Breast epithelium (tissue), 4 donors: ENCODE measurements at regions not wholly inside any gene's neighbourhood (a gene's known extent, or its start where the extent isn't known, plus 50 kb on each side); places are given as distances from the start of the nearest gene placed in this dataset.

Experiments
- DNase-seq, 2 donors: peaks; one replicate each; pipeline ENCODE4 v3.0.0-alpha.2; 2019; ENCODE audit warnings: low spot score in 2 of 2
- H3K27ac ChIP-seq, 2 donors: fragments of 200-600 bp; sonication (generic) in 1 of 2; one replicate each; pipeline ENCODE4 v1.5.1; 2016 to 2019; ENCODE audit warnings: mild to moderate bottlenecking in 1 of 2
- H3K27me3 ChIP-seq, 2 donors: fragments of 200-600 bp; sonication (generic) in 1 of 2; one replicate each; pipeline versions ENCODE4 v1.5.1 to v1.6.0; 2017 to 2019; ENCODE audit warnings: control low read depth in 1 of 2, mild to moderate bottlenecking in 1 of 2
- H3K36me3 ChIP-seq: fragments of 200-600 bp; one replicate; pipeline ENCODE4 v1.5.1; 2019
- H3K4me1 ChIP-seq, 2 donors: fragments of 200-600 bp; sonication (generic); one replicate each; pipeline ENCODE4 v1.5.1; 2016 to 2019; ENCODE audit warnings: control low read depth in 1 of 2
- H3K4me3 ChIP-seq, 3 donors: fragments of 200-600 bp; sonication (generic); 1 replicate in 2 of 3; 2 replicates in 1 of 3; pipeline ENCODE4 v1.5.1; 2016 to 2019; ENCODE audit warnings: mild to moderate bottlenecking in 3 of 3, moderate library complexity in 2 of 3
- H3K9me3 ChIP-seq, 2 donors: fragments of 200-600 bp; sonication (generic) in 1 of 2; one replicate each; pipeline ENCODE4 v1.5.1; 2016 to 2019; ENCODE audit warnings: control low read depth in 1 of 2
- POLR2A ChIP-seq: fragments of 450-650 bp; IDR thresholded peaks from one replicate; pipeline ENCODE4 v1.6.1; 2016; ENCODE audit warnings: antibody characterized with exemption, mild to moderate bottlenecking, moderate library complexity
- POLR2AphosphoS5 ChIP-seq, 3 donors: sonication (generic); formaldehyde crosslinking; IDR thresholded peaks; one replicate each; pipeline ENCODE4 v1.6.1; 2017; ENCODE audit warnings: antibody characterized with exemption in 3 of 3
- intact Hi-C: fragments of 100-400 bp; cut with DNase I; formaldehyde crosslinking; loops from one replicate; pipeline ENCODE4 v1.15.1; 2023; ENCODE audit warnings: low total_unique reads
- TF ChIP-seq, protein P1 (sequence below), 3 donors: fragments of 450-650 bp; IDR thresholded peaks; one replicate each; pipeline ENCODE4 v1.5.1; 2016 to 2017; ENCODE audit warnings: antibody characterized with exemption in 3 of 3, mild to moderate bottlenecking in 3 of 3, moderate library complexity in 3 of 3

DNA sequence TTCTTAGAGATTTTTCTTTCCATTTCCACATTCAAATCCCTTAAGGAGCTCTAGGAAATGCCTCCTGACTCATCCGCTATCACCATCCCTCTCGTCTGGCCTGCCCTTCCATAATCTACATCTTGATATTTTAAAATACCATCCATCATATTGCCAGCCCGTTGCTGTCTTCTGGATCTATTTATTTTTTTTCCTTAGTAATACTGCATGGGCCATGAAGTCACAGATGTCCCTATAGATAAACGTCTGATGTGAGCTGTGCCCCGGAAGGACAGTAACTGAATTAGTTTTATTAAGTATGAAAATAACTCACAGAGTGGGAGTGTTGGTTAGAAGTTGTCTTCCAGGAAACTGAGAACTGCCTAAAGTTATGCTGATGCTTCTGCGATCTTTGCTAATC lies 76.2 kb downstream of the KLF6 start:
- peaks cover 6 to 12% of the 10 kb centered on the region in 2 donors for H3K9me3 ChIP-seq
- no peaks in the 10 kb centered on the region for H3K36me3 ChIP-seq

DNA sequence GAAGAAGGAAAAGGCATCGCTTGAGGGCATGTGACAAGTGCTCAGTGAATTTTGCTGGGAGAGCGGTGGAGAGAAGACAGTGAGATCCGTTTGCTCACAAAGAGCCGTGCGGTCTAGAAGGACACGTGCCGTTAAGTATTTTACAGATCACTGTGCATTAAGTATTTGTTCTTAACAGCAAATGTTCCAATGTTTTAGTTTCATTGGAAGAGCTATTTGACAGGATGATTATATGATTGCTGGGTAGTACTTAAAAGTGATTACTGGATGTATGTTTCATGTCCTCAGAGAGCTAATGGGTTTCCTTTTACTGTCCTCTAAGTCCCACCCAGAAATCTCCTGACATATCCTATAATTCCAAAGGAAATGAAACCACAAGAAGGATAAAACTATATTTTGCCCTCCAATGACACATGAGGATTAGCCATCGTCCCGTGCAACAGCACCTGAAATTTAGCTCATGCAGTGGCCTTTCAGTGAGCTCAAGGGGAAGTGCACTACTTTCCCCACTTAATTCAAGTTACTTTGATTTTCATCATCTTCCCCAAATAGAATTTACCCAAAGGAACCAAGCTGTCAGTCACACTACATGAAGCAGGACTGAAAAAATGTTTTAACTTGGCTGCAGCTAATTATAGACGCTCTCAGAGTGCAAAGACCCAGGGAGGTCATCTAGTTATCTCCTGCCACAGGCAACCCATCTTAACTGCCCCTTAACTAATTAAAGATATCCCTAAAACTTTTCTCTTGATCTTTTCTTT lies 80.3 kb downstream of the KLF6 start:
- TF ChIP-seq, protein P1, sequence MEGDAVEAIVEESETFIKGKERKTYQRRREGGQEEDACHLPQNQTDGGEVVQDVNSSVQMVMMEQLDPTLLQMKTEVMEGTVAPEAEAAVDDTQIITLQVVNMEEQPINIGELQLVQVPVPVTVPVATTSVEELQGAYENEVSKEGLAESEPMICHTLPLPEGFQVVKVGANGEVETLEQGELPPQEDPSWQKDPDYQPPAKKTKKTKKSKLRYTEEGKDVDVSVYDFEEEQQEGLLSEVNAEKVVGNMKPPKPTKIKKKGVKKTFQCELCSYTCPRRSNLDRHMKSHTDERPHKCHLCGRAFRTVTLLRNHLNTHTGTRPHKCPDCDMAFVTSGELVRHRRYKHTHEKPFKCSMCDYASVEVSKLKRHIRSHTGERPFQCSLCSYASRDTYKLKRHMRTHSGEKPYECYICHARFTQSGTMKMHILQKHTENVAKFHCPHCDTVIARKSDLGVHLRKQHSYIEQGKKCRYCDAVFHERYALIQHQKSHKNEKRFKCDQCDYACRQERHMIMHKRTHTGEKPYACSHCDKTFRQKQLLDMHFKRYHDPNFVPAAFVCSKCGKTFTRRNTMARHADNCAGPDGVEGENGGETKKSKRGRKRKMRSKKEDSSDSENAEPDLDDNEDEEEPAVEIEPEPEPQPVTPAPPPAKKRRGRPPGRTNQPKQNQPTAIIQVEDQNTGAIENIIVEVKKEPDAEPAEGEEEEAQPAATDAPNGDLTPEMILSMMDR (IDR thresholded peaks at IDR 0.05) = no peak
- TF ChIP-seq POLR2A (no peak), POLR2AphosphoS5 (IDR thresholded peaks at IDR 0.05) (no peak)
- Histone ChIP-seq H3K27ac (no peak overlapping the region), H3K4me3 (no peak overlapping the region), H3K27me3 (no peaks in the 10 kb centered on the region), H3K4me1 (no peaks in the 10 kb centered on the region), H3K9me3 (no peaks in the 10 kb centered on the region), H3K36me3 (no peaks in the 10 kb centered on the region)
- DNase-seq = no peak
- intact Hi-C loops = no loop called here

More for the DNA sequence above, 76.2 kb downstream of the KLF6 start:
- H3K4me1 ChIP-seq = no peaks in the 10 kb centered on the region
- no peaks in the 10 kb centered on the region for H3K27me3 ChIP-seq
- intact Hi-C loops = no loop called here
- no peak for DNase-seq
- H3K27ac ChIP-seq = no peak overlapping the region
- no peak overlapping the region for H3K4me3 ChIP-seq
- no peak for TF ChIP-seq POLR2A
- no peak for TF ChIP-seq POLR2AphosphoS5 (IDR thresholded peaks at IDR 0.05)
- TF ChIP-seq, protein P1 (IDR thresholded peaks at IDR 0.05) = no peak

DNA sequence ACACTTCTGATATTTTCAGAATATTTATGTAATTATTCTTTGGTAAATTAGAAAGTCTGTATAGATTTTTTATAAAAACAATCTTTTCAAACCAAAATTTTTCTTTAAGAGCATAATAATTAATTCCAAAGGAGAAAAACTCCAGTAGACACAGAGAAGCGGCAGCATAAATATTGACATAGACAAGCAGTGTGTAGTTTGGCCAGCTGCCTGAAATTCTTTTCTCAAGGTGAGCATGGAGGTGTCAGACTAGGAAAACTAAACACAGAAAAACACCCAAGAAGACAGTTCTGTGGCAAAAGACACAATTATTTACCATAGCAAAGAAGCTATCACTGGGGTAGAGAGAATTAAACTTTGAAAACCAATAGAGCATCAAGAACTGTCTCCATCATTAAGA lies 82.4 kb downstream of the KLF6 start:
- TF ChIP-seq, protein P1 (IDR thresholded peaks at IDR 0.05) = no peak
- TF ChIP-seq POLR2AphosphoS5 (IDR thresholded peaks at IDR 0.05) = no peak
- TF ChIP-seq POLR2A = no peak
- DNase-seq = no peak
- H3K27ac ChIP-seq = no peak overlapping the region
- H3K4me3 ChIP-seq = no peak overlapping the region
- no peaks in the 10 kb centered on the region for H3K9me3 ChIP-seq
- H3K27me3 ChIP-seq = no peaks in the 10 kb centered on the region
- intact Hi-C loops = no loop called here
- H3K4me1 ChIP-seq = no peaks in the 10 kb centered on the region
- no peaks in the 10 kb centered on the region for H3K36me3 ChIP-seq

GRCh38 chr10:3702056-3702546 lies 82.9 kb downstream of the KLF6 start:
- Histone ChIP-seq H3K36me3 (no peaks in the 10 kb centered on the region), H3K4me3 (no peak overlapping the region), H3K27me3 (no peaks in the 10 kb centered on the region), H3K9me3 (no peaks in the 10 kb centered on the region), H3K27ac (no peak overlapping the region), H3K4me1 (no peaks in the 10 kb centered on the region)
- intact Hi-C loops = no loop called here
- no peak for DNase-seq
- TF ChIP-seq POLR2A (no peak), POLR2AphosphoS5 (IDR thresholded peaks at IDR 0.05) (no peak)
- TF ChIP-seq, protein P1 (IDR thresholded peaks at IDR 0.05) = no peak

DNA sequence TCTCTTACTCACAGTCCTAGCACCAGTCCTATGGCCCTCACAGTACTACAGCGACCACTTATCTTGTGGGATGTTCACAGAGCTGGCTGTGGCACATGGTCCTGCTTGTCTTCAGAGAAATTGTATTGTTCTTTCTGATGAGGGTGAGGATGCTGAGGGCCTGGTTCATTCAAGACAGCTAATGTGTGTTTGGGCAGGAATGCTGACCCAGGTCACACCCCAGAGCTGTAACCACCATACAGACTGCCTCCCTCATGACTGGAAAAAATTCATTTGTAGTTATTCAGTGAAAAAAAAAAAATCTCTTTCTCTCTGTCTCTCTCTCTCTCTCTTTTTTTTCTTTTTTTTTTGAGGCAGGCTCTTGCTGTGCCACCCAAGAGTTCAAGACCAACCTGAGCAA lies 83.5 kb downstream of the KLF6 start:
- Histone ChIP-seq H3K27me3 (no peaks in the 10 kb centered on the region), H3K27ac (no peak overlapping the region), H3K4me1 (no peaks in the 10 kb centered on the region), H3K9me3 (no peaks in the 10 kb centered on the region), H3K36me3 (no peaks in the 10 kb centered on the region), H3K4me3 (no peak overlapping the region)
- TF ChIP-seq, protein P1 (IDR thresholded peaks at IDR 0.05) = no peak
- TF ChIP-seq POLR2AphosphoS5 (IDR thresholded peaks at IDR 0.05) (no peak), POLR2A (no peak)
- no peak for DNase-seq
- intact Hi-C loops = loop anchor here (1.0 kb wide), 1 partner anchor 20 kb away; no protein-coding TSS in a partner anchor
